SKM-1 (cell line): ENCODE measurements at regions not wholly inside any gene's neighbourhood (a gene's known extent, or its start where the extent isn't known, plus 50 kb on each side); places are given as distances from the start of the nearest gene placed in this dataset.

Source experiments
- DNase-seq: peaks from one replicate; lab custom pipeline; 2025; ENCODE audit not compliant: unreplicated experiment; lab: John Stamatoyannopoulos, UW

GRCh38 chr12:58253663-58254062 is 312.3 kb downstream of the ATP23 start:
- no peak for DNase-seq

- DNase-seq: no peak
Observed at GRCh38 chr12:58254463-58255100, 313.2 kb downstream of the ATP23 start.

- DNase-seq: no peak
Observed at GRCh38 chr12:58262796-58263195, 321.4 kb downstream of the ATP23 start.

GRCh38 chr12:58263816-58264215 is 322.4 kb downstream of the ATP23 start:
- no peak for DNase-seq

GRCh38 chr12:58268069-58268468 is 326.7 kb downstream of the ATP23 start:
- DNase-seq: no peak

- no peak for DNase-seq
Observed at GRCh38 chr12:58269476-58269875, 328.1 kb downstream of the ATP23 start.

- DNase-seq: no peak
Observed at GRCh38 chr12:58270966-58271705, 329.8 kb downstream of the ATP23 start.

- DNase-seq: no peak
Observed at GRCh38 chr12:58272461-58272860, 331.1 kb downstream of the ATP23 start.

- no peak for DNase-seq
Observed at GRCh38 chr12:58277231-58277630, 335.9 kb downstream of the ATP23 start.

GRCh38 chr12:58283553-58283952 is 342.2 kb downstream of the ATP23 start:
- DNase-seq: no peak

GRCh38 chr12:58285551-58285950 is 344.2 kb downstream of the ATP23 start:
- DNase-seq: no peak

- DNase-seq: no peak
Observed at GRCh38 chr12:58286353-58286752, 345.0 kb downstream of the ATP23 start.

- DNase-seq: no peak
Observed at GRCh38 chr12:58288190-58288589, 346.8 kb downstream of the ATP23 start.

GRCh38 chr12:58291106-58291505 is 349.7 kb downstream of the ATP23 start:
- DNase-seq: no peak

GRCh38 chr12:58293308-58293982 is 352.1 kb downstream of the ATP23 start:
- no peak for DNase-seq

GRCh38 chr12:58295268-58295667 is 353.9 kb downstream of the ATP23 start:
- no peak for DNase-seq

GRCh38 chr12:58296863-58297262 is 355.5 kb downstream of the ATP23 start:
- DNase-seq: no peak

GRCh38 chr12:58298803-58299202 is 357.4 kb downstream of the ATP23 start:
- DNase-seq: no peak

- DNase-seq: no peak
Observed at GRCh38 chr12:58299371-58299770, 358.0 kb downstream of the ATP23 start.

- DNase-seq: no peak
Observed at GRCh38 chr12:58301038-58301729, 359.8 kb downstream of the ATP23 start.

- DNase-seq: no peak
Observed at GRCh38 chr12:58301730-58302122, 360.4 kb downstream of the ATP23 start.
